ENCODE measurements at regions not wholly inside any gene's neighbourhood (a gene's known extent, or its start where the extent isn't known, plus 50 kb on each side); places are given as distances from the start of the nearest gene placed in this dataset.
"Not testable (repeated sequence)": the region's sequence is repeated elsewhere in the genome, so short reads cannot be mapped to it uniquely, and the experiment has no call there.

DNA sequence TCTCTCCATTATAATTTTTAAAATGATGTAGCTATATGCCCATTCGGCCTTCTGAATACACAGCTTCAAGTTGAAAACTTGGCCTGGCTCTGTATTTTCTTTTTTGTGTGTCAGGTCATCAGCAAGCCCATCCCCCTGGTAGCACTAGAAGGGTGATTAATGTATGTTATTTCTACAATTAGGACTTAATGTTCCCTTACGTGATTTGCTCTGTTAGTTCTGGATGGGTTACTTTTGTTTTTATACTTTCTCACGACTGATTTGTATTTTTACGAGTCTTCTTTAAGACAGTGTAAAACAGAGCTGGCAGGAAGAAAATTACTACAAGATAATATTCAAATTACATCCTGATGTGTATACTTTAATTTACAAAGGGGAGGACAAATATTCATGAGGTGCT lies 88.4 kb upstream of the RGPD4 start:
- DNase-seq: no peak

DNA sequence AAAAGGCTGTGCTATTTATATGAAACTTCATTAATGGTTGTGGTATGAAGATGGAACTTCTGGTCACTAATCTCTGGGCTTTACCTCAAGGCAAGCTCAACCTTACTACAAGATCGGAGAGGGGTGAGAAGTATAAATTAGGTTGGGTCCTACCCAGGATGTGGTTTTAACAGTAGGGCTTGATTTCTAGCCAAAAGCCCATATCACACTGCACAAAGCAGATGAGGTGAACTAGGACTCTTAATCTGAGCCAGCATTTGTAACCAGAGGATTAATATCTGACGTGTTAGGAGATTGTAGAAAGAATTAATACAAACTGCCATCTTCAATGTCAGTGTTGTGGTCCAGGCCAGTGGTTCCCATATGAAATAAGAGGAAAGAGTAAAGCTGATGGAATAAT lies 86.4 kb upstream of the RGPD4 start:
- no peak for DNase-seq

DNA sequence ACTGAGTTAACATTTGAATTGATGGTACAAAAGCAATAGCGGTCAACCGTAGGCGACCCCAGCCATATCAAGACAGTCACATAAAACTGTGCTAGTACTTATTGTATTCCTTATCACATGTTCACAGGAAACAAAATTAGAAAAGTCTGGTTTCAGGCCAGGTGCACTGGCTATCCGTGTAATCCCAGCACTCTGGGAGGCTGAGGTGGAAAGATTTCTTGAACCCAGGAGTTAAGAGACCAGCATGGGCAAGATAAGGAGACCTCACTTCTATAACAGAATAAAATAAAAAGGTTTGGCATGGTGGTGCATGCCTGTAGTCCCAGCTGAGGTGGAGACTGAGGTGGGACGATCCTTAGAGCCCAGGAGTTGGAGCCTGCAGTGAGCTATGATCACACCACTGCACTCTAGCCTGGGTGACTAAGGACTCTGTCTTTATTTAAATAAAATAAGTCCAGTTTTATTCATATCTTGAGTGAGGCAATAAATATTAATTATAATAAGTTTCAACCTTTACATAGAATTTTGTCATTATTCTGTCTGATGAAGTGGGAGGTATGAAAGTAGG lies 84.1 kb upstream of the RGPD4 start:
- no peak for DNase-seq

DNA sequence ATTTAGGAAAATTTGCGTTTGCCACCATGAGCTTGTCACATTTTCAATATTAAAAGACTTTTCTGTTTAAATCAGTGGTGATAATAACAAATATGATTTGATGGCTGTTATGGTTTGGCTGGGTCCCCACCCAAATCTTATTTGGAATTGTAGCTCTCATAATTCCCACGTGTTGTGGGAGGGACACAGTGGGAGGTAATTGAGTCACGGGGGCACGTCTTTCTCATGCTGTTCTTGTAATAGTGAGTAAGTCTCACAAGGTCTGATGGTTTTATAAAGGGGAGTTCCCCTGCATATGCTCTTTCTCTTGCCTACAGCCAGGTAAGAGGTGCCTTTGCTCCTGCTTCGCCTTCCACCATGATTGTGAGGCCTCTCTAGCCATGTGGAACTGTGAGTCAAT lies 83.4 kb upstream of the RGPD4 start:
- no peak for DNase-seq

DNA sequence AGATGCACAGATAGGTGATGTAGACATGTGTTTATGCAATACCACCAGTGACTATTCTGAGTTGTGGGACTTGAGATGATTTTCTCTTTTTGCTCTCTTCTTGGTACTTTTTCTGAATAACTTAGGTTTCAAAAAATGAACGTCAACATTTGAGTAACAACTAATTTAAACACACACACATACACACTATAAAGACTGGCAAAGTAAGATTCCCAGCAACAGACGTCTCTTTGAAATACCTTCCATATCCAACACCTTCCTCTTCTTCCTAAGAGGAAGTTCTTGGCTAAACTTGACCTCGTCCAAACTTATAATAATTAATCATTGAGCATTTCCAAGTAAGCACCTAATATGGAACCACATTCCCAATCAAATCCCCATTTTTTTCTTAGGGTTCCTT lies 81.6 kb upstream of the RGPD4 start:
- no peak for DNase-seq

DNA sequence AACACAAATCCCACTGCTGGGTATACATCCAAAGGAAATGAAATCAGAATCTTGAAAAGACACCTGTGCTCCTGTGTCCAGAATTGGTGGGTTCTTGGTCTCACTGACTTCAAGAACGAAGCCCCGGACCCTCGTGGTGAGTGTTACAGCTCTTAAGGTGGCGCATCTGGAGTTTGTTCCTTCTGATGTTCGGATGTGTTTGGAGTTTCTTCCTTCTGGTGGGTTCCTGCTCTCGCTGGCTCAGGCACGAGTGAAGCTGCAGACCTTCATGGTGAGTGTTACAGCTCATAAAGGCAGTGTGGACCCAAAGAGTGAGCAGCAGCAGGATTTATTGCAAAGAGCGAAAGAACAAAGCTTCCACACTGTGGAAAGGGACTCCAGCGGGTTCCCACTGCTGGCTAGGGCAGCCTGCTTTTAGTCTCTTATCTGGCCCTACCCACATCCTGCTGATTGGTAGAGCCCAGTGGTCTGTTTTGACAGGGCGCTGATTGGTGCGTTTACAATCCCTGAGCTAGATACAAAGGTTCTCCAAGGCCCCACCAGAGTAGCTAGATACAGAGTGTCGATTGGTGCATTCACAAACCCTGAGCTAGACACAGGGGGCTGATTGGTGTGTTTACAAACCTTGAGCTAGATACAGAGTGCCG lies 80.0 kb upstream of the RGPD4 start:
- not testable (repeated sequence) for DNase-seq

DNA sequence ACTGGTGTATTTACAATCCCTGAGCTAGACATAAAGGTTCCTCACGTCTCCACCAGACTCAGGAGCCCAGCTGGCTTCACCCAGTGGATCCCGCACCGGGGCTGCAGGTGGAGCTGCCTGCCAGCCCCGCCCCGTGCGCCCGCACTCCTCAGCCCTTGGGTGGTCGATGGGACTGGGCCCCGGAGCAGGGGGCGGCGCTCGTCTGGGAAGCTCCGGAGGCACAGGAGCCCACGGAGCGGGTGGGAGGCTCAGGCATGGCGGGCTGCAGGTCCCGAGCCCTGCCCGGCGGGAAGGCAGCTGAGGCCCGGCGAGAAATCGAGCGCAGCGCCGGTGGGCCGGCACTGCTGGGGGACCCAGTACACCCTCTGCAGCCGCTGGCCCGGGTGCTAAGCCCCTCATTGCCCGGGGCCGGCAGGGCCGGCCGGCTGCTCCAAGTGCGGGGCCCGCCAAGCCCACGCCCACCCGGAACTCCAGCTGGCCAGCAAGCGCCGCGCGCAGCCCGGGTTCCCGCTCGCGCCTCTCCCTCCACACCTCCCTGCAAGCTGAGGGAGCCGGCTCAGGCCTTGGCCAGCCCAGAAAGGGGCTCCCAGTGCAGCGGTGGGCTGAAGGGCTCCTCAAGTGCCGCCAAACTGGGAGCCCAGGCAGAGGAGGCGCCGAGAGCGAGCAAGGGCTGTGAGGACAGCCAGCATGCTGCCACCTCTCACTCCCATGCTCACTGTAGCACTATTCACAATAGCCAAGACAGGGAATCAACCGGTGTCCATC lies 79.3 kb upstream of the RGPD4 start:
- DNase-seq: not testable (repeated sequence)

DNA sequence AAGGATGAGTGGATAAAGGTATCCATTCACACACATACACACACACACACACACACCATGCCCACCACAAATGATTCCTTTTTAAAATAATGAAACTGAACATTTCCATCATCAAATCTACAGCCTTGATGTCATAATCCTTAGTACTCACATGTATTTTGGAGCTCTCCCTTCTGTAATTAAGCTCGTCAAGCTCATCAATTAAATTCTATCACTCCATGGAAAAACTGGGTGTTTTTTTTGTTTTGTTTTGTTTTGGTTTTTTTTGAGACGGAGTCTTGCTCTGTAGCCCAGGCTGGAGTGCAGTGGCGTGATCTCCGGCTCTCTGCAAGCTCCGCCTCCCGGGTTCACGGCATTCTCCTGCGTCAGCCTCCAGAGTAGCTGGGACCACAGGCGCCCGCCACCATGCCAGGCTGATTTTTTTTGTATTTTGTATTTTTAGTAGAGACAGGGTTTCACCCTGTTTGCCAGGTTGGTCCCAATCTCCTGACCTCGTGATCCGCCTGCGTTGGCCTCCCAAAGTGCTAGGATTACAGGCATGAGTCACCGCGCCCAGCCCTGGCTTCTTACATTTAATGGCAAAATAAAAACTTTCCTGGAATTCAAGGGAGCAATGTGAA lies 78.6 kb upstream of the RGPD4 start:
- DNase-seq: no peak

DNA sequence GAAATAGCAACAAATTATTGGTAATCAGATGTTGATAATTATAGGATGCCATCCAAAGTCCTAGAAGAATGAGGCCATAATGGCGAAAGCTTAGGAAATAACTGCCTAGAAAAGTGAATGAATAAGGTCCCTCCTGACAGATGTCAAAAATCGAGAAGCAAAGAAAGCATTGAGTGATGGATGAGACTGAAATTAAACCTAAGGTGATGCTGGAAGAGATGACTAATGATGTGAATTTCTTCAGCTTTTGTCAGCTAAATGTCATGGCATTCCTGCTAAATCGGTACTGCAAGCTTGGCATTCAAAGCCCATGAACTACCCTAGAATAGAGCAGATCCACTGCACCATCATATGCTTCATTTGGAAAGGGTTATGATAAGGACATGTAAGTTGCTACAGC lies 74.8 kb upstream of the RGPD4 start:
- no peak for DNase-seq

DNA sequence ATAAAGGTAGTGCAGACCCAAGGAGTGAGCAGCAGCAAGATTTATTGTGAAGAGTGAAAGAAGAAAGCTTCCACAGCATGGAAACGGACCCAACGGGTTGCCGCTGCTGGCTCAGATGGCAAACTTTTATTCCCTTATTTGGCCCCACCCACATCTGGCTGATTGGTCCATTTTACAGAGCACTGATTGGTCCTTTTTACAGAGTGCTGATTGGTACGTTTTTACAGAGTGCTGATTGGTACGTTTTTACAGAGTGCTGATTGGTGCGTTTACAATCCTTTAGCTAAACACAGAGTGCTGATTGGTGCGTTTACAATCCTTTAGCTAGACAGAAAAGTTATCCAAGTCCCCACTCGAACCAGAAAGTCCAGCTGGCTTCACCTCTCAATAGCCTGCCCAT lies 72.9 kb upstream of the RGPD4 start:
- DNase-seq: not testable (repeated sequence)

DNA sequence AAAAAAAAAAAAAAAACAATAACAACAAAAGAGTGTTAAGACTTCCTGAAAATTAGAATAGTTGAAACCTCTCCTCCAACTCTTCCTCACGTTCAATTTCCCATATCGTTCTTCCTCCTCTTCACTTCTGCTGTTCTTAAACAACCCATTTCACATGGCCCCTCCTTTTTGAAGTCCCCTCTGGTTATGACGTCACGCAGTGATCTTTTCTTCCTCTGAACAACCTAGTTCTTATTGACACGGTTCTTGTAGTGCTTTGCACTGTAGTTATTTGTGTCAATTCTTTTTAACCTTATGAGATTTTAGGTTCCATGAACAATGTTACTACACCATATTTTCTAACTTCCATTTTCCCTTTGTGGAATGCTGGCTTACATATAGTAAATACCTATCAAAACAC lies 69.5 kb upstream of the RGPD4 start:
- no peak for DNase-seq

DNA sequence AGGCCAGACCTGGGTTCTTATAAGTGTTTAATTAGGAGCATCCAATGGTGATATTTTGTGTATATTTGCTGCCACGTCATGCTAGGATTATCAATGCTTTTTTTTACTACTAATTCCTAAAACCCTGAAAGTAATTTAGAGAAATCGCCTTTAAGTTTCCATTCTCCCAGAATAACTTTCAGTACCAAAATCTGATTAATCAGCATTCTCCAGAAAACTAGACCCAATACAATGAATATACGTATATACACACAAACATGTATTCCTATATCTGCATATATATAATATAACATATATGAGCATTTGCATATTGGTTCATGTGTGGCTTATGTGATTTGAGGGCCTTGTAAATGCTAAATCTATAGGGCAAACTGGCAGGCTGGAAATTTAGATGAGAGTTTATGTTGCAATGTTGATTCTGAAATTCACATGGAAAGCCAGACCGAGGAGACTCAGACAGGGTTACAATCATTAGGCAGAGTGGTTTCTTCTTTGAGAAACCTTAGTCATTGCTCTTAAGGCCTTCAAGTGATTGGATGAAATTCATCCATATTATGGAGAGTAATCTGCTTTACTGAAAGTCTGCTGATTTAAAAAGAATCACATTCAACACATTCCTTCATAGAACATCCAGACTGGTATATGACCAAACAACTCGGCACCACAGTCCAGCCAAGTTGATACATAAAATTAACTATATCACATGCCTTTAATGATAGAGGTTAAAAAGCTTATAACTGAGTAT lies 65.9 kb upstream of the RGPD4 start:
- DNase-seq: no peak

DNA sequence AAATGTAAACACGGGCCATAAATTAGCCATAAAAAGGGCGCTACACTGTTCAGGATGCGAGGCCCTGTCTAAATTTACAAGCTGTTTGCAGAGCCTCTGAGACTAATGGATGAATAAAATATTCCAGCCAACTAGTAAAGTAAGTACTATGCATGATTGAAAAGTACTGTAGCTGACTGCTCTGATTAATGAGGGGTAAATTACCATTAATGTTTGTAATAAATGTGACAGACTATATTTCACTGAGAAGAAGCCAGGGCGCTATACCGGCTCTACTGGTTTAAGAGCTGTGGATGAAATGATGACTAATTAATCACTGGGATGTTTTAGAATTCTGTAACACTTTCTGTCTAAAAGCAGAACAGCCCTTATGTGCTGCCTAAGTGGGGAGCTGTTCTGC lies 54.3 kb upstream of the RGPD4 start:
- DNase-seq: no peak

DNA sequence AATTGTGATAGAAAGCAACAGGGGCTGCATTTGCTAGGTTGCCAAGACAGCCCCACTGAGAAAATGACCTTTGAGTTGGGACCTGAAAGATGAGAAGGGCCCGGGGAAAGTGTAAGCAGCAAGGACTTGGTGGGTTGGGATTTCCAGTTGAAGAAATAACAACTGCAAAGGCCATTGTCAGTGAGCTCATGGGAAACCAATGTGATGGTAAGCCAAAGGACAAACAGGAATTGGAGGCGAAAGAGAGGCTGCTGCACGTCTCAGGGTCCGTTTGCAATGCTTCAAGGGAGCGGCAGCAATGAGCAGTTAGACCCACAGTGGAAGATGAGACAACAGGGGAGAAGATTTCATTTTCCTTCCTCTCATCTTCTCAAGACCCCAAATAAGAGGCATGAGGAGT lies 51.5 kb upstream of the RGPD4 start:
- peak; percentile 18 for DNase-seq

DNA sequence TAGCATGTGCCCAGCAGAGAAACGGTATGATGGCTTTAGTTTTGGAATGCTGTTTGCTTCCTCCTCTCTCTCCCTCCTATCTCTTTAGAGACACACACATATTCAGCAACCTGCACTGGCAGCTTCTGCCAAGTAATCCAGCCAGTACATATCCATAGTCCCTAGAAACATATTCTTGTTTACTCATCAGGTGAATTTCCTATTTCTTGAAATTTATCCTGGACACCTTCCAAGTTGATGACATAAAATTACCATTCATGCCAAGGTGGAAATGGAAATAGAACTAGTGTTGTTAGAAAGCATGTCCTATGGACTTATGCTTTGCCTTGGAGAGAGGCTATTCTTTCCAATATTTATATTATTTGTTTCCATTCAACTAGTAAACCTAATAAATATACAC lies 50.9 kb upstream of the RGPD4 start:
- DNase-seq: no peak

DNA sequence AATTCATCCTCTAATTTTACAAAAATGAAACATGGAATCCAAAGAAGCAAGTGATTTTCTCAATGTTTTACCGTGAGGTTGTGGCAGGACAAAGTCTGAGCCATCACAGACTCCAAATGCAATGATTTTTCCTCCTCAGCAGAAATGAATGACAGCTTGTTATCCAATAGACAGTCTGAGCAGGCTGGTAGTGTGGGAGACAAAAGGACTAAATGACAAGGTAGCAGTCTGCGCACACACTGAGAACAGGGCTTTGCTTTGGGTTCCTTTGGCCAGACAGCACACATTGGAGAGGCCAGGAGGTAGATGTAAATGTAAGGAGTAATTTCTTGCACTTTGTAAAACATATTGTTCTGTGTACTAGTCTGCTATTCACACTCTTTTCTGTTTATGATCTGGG lies 50.3 kb upstream of the RGPD4 start:
- DNase-seq: no peak
